ENCODE measurements at regions not wholly inside any gene's neighbourhood (a gene's known extent, or its start where the extent isn't known, plus 50 kb on each side); places are given as distances from the start of the nearest gene placed in this dataset.

- Mint-ChIP-seq H3K27ac (no peak overlapping the region), H3K4me1 (no peaks in the 10 kb centered on the region), H3K9me3 (peaks cover 3% of the 10 kb centered on the region; the same call in 1 of the 3 replicates), H3K27me3 (ENCODE audit: insufficient read depth, low read depth, poor library complexity) (no peaks in the 10 kb centered on the region), H3K4me3 (no peak overlapping the region), H3K36me3 (ENCODE audit: low read depth) (no peaks in the 10 kb centered on the region)
- Histone ChIP-seq H3K4me1 (ENCODE audit: insufficient read depth) (peaks cover 3% of the 10 kb centered on the region; the same call in 1 of the 2 replicates), H3K36me3 (ENCODE audit: insufficient read depth) (no peaks in the 10 kb centered on the region), H2AFZ (peak overlapping the region; percentile 4; the same call in 1 of the 2 replicates), H3K27ac (ENCODE audit: low read depth) (no peak overlapping the region), H3K79me2 (replicated peaks; ENCODE audit: insufficient read depth) (no peaks in the 10 kb centered on the region), H3K27me3 (ENCODE audit: insufficient read depth) (no peaks in the 10 kb centered on the region), H3K4me3 (no peak overlapping the region), H3F3A (replicated peaks; ENCODE audit: low read depth) (no peaks in the 10 kb centered on the region), H4K20me1 (replicated peaks; ENCODE audit: insufficient read depth) (no peaks in the 10 kb centered on the region), H3K4me2 (no peak overlapping the region), H3K9me2 (ENCODE audit: insufficient read depth) (no peaks in the 10 kb centered on the region)
- no peak for DNase-seq (ENCODE audit: low spot score)
- no peak for ATAC-seq
- TF ChIP-seq NANOG (IDR thresholded peaks at IDR 0.05; ENCODE audit: borderline replicate concordance) (no peak), EZH2phosphoT487 (IDR thresholded peaks at IDR 0.05; ENCODE audit: unreplicated experiment) (no peak), ZNF331 (CRISPR knock-in tag; IDR thresholded peaks at IDR 0.05; ENCODE audit: low read depth) (no peak), POLR2AphosphoS5 (IDR thresholded peaks at IDR 0.05; ENCODE audit: low read depth) (no peak), ETS1 (IDR thresholded peaks at IDR 0.05) (no peak), EZH2 (IDR thresholded peaks at IDR 0.05; ENCODE audit: low read depth, unreplicated experiment) (no peak), REST (IDR thresholded peaks at IDR 0.05; ENCODE audit: unreplicated experiment) (no peak), ZNF114 (CRISPR knock-in tag; IDR thresholded peaks at IDR 0.05) (no peak), CTCF (conservative IDR thresholded peaks at IDR 0.05; ENCODE audit: low read depth in 2 of 2) (no peak), CREB1 (CRISPR knock-in tag; IDR thresholded peaks at IDR 0.05; ENCODE audit: low read depth) (no peak), JUNB (IDR thresholded peaks at IDR 0.05; ENCODE audit: unreplicated experiment) (no peak), ZNF462 (CRISPR knock-in tag; IDR thresholded peaks at IDR 0.05) (no peak), STAT1 (IDR thresholded peaks at IDR 0.05; ENCODE audit: unreplicated experiment) (no peak)
Observed at GRCh38 chr13:61884830-61885229, 469.2 kb upstream of the PCDH20 start.

All from GM23338 (cell line).